Astrocyte (in vitro differentiated cells and primary cell): ENCODE measurements at regions not wholly inside any gene's neighbourhood (a gene's known extent, or its start where the extent isn't known, plus 50 kb on each side); places are given as distances from the start of the nearest gene placed in this dataset.
A peak's percentile ranks its signal among the peaks of the same experiment; 100 is the strongest.

Source experiments
- DNase-seq: peaks from one replicate; pipeline ENCODE4 v3.0.0-alpha.2; 2010; ENCODE audit warnings: low read depth
- FAIRE-seq: peaks from 2 replicates; lab custom pipeline; 2011; peaks lifted over from hg19 to GRCh38; lab: Jason Lieb, UNC
- H2AFZ ChIP-seq: 2 replicates; pipeline ENCODE4 v1.6.0; 2012; ENCODE audit warnings: low read depth, low read length, inconsistent platforms
- H3K27ac ChIP-seq: 2 replicates; pipeline ENCODE4 v1.5.1; 2011; ENCODE audit warnings: low read depth, low read length, inconsistent platforms
- H3K27me3 ChIP-seq: 2 replicates; pipeline ENCODE4 v1.6.0; 2011; ENCODE audit warnings: low read length, inconsistent platforms; ENCODE audit not compliant: insufficient read depth
- H3K36me3 ChIP-seq: 2 replicates; pipeline ENCODE4 v1.5.1; 2011; ENCODE audit warnings: low read length, inconsistent platforms; ENCODE audit not compliant: insufficient read depth
- H3K4me1 ChIP-seq: 2 replicates; pipeline ENCODE4 v1.5.1; 2011; ENCODE audit warnings: low read length, inconsistent platforms; ENCODE audit not compliant: insufficient read depth
- H3K4me2 ChIP-seq: 2 replicates; pipeline ENCODE4 v1.6.0; 2012; ENCODE audit warnings: low read length, inconsistent platforms
- H3K4me3 ChIP-seq: 2 replicates; pipeline ENCODE4 v1.5.1; 2011; ENCODE audit warnings: low read depth, mild to moderate bottlenecking, low read length, inconsistent platforms; ENCODE audit not compliant: insufficient read depth
- H3K79me2 ChIP-seq: 2 replicates; pipeline ENCODE4 v1.6.0; 2012; ENCODE audit warnings: mild to moderate bottlenecking, low read length, inconsistent platforms; ENCODE audit not compliant: insufficient read depth
- H3K9ac ChIP-seq: 2 replicates; pipeline ENCODE4 v1.6.0; 2012; ENCODE audit warnings: mild to moderate bottlenecking, low read length, inconsistent platforms
- H3K9me3 ChIP-seq: 2 replicates; pipeline ENCODE4 v1.5.1; 2012; ENCODE audit warnings: low read depth, mild to moderate bottlenecking, low read length, inconsistent platforms; ENCODE audit not compliant: insufficient read depth
- H4K20me1 ChIP-seq: 2 replicates; pipeline ENCODE4 v1.6.0; 2012; ENCODE audit warnings: low read length, inconsistent platforms; ENCODE audit not compliant: insufficient read depth
- H3K27ac Mint-ChIP-seq: one replicate; pipeline ENCODE4 v1.8.0; 2021; ENCODE audit warnings: mild to moderate bottlenecking, mixed read lengths; ENCODE audit not compliant: unreplicated experiment
- H3K27me3 Mint-ChIP-seq: one replicate; pipeline ENCODE4 v1.8.0; 2021; ENCODE audit warnings: low read depth, mixed read lengths; ENCODE audit not compliant: unreplicated experiment
- H3K36me3 Mint-ChIP-seq: one replicate; pipeline ENCODE4 v1.8.0; 2021; ENCODE audit warnings: low read depth, mixed read lengths; ENCODE audit not compliant: unreplicated experiment
- H3K4me1 Mint-ChIP-seq: one replicate; pipeline ENCODE4 v1.8.0; 2021; ENCODE audit warnings: low read depth, mixed read lengths; ENCODE audit not compliant: unreplicated experiment
- H3K4me3 Mint-ChIP-seq: one replicate; pipeline ENCODE4 v1.8.0; 2021; ENCODE audit warnings: mild to moderate bottlenecking, moderate library complexity, mixed read lengths; ENCODE audit not compliant: unreplicated experiment
- H3K9me3 Mint-ChIP-seq: one replicate; pipeline ENCODE4 v1.8.0; 2021; ENCODE audit warnings: mild to moderate bottlenecking, mixed read lengths; ENCODE audit not compliant: unreplicated experiment
- EZH2 ChIP-seq: IDR thresholded peaks from 2 replicates; pipeline ENCODE4 v1.6.1; 2012; ENCODE audit warnings: mild to moderate bottlenecking, low read length, inconsistent platforms; ENCODE audit not compliant: insufficient read depth
- TF ChIP-seq, protein P1 (sequence below): IDR thresholded peaks from 2 replicates; pipeline ENCODE4 v1.5.1; 2011; ENCODE audit warnings: low read depth, mild to moderate bottlenecking, inconsistent platforms, low read length, moderate library complexity; ENCODE audit not compliant: insufficient read depth

DNA sequence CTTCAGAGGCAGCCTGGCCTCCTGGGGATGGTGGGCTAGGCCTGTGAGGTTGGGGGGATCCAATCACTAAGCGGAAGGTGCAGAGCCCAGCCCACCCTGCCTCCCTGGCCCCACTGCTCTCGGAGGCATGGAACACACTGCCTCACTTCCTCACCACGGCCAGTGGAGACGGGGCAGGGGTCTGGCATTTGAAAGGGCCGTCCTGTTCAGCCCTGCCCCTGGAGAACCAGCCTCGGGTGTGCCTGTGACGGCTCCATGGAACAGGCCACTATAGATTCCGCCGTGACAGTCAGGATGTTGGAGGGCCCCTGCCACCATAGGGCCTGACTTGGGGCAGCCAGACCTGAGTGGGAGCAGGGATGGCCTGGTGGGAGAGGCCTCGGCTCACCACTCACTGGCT lies 110.2 kb downstream of the DACT2 start:
- Histone ChIP-seq H3K9me3 (peaks cover 4% of the 10 kb centered on the region), H3K4me2 (no peak overlapping the region), H2AFZ (no peak overlapping the region), H3K27me3 (no peaks in the 10 kb centered on the region), H3K4me3 (no peak overlapping the region), H3K36me3 (no peaks in the 10 kb centered on the region), H3K79me2 (no peaks in the 10 kb centered on the region), H3K9ac (no peak overlapping the region), H4K20me1 (no peaks in the 10 kb centered on the region), H3K27ac (no peak overlapping the region), H3K4me1 (no peaks in the 10 kb centered on the region)
- peaks cover 3% of the 10 kb centered on the region for H3K9me3 Mint-ChIP-seq
- DNase-seq (no peak), FAIRE-seq (no peak)
- H3K27me3 Mint-ChIP-seq, result peaks cover 31% of the 10 kb centered on the region
- H3K4me1 Mint-ChIP-seq, result peaks cover 4% of the 10 kb centered on the region
- H3K36me3 Mint-ChIP-seq, result no peaks in the 10 kb centered on the region
- peak overlapping the region; percentile 36 for H3K27ac Mint-ChIP-seq
- H3K4me3 Mint-ChIP-seq, result no peak overlapping the region
- TF ChIP-seq, protein P1, sequence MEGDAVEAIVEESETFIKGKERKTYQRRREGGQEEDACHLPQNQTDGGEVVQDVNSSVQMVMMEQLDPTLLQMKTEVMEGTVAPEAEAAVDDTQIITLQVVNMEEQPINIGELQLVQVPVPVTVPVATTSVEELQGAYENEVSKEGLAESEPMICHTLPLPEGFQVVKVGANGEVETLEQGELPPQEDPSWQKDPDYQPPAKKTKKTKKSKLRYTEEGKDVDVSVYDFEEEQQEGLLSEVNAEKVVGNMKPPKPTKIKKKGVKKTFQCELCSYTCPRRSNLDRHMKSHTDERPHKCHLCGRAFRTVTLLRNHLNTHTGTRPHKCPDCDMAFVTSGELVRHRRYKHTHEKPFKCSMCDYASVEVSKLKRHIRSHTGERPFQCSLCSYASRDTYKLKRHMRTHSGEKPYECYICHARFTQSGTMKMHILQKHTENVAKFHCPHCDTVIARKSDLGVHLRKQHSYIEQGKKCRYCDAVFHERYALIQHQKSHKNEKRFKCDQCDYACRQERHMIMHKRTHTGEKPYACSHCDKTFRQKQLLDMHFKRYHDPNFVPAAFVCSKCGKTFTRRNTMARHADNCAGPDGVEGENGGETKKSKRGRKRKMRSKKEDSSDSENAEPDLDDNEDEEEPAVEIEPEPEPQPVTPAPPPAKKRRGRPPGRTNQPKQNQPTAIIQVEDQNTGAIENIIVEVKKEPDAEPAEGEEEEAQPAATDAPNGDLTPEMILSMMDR, result no peak
- TF ChIP-seq EZH2, result no peak

DNA sequence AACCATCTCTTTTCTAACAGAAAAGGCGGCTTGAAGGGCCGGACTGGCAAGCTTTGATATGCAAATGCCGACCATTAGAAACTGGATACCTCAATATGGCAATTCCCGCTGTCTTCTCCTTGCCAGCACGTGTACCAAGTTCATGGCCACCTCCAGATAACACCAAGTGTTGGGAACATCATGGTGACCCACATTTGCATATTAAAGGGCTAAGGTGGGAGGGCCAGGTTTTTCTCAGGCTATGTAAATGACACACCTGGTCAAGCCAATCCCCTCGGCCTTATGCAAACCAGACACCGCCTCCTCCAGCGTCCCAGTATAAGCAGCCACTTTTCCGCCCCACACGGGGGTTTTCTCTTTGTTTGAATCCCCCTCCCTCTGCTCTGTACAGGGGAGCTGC lies 110.7 kb downstream of the DACT2 start:
- H3K79me2 ChIP-seq, result no peaks in the 10 kb centered on the region
- no peak overlapping the region for H2AFZ ChIP-seq
- FAIRE-seq, result no peak
- no peaks in the 10 kb centered on the region for H4K20me1 ChIP-seq
- H3K4me3 ChIP-seq, result no peak overlapping the region
- H3K4me1 Mint-ChIP-seq, result peaks cover 4% of the 10 kb centered on the region
- no peak overlapping the region for H3K27ac ChIP-seq
- H3K27me3 ChIP-seq, result no peaks in the 10 kb centered on the region
- no peaks in the 10 kb centered on the region for H3K36me3 Mint-ChIP-seq
- no peaks in the 10 kb centered on the region for H3K4me1 ChIP-seq
- no peak overlapping the region for H3K4me3 Mint-ChIP-seq
- no peak overlapping the region for H3K4me2 ChIP-seq
- no peaks in the 10 kb centered on the region for H3K36me3 ChIP-seq
- DNase-seq, result no peak
- H3K9ac ChIP-seq, result no peak overlapping the region
- H3K9me3 Mint-ChIP-seq, result peaks cover 3% of the 10 kb centered on the region
- no peak for TF ChIP-seq EZH2
- TF ChIP-seq, protein P1, result no peak
- H3K27me3 Mint-ChIP-seq, result peaks cover 25% of the 10 kb centered on the region
- no peak overlapping the region for H3K27ac Mint-ChIP-seq
- H3K9me3 ChIP-seq, result peaks cover 4% of the 10 kb centered on the region

- FAIRE-seq, result no peak
Observed at GRCh38 chr6:168208402-168208801, 111.2 kb downstream of the DACT2 start.

More at GRCh38 chr6:168208402-168208801, 111.2 kb downstream of the DACT2 start:
- H3K27me3 ChIP-seq, result no peaks in the 10 kb centered on the region
- no peaks in the 10 kb centered on the region for H3K36me3 ChIP-seq
- H3K4me1 ChIP-seq, result no peaks in the 10 kb centered on the region
- no peaks in the 10 kb centered on the region for H3K36me3 Mint-ChIP-seq
- peaks cover 4% of the 10 kb centered on the region for H3K4me1 Mint-ChIP-seq
- H3K27ac ChIP-seq, result no peak overlapping the region
- no peak overlapping the region for H3K4me3 Mint-ChIP-seq
- H4K20me1 ChIP-seq, result no peaks in the 10 kb centered on the region
- H3K9me3 Mint-ChIP-seq, result peaks cover 3% of the 10 kb centered on the region
- no peaks in the 10 kb centered on the region for H3K79me2 ChIP-seq
- no peak overlapping the region for H3K4me2 ChIP-seq
- H3K9ac ChIP-seq, result no peak overlapping the region
- peaks cover 4% of the 10 kb centered on the region for H3K9me3 ChIP-seq
- H3K27me3 Mint-ChIP-seq, result peaks cover 24% of the 10 kb centered on the region
- H3K27ac Mint-ChIP-seq, result no peak overlapping the region
- DNase-seq, result no peak
- TF ChIP-seq, protein P1, result no peak
- TF ChIP-seq EZH2, result no peak
- no peak overlapping the region for H3K4me3 ChIP-seq
- no peak overlapping the region for H2AFZ ChIP-seq
